ENCODE measurements at regions not wholly inside any gene's neighbourhood (a gene's known extent, or its start where the extent isn't known, plus 50 kb on each side); places are given as distances from the start of the nearest gene placed in this dataset.

DNA sequence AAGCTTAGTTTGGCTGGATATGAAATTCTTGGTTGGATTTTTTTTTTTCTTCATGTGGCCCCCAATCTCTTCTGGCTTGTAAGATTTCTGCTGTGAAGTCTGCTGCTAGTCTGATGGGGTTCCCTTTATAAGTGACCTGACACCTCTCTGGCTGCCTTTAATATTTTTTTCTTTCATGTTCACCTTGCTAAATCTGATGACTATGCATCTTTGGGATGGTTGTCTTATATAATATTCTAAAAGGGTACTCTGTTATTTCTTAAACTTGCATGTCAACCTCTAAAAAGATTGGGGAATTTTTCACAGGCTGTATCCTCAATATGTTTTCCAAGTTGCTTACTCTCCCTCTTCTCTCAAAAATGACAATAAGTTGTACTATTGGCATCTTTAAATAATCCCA, 500.0 kb downstream of the CAAP1 start:
- Histone ChIP-seq H3K27ac (no peak overlapping the region), H3K4me1 (no peaks in the 10 kb centered on the region), H3K4me3 (no peak overlapping the region), H3K9me3 (peaks cover 6 to 15% of the 10 kb centered on the region in 2 donors), H3K27me3 (no peaks in the 10 kb centered on the region), H3K36me3 (no peaks in the 10 kb centered on the region)
- DNase-seq (ENCODE audit: low spot score in 2 of 2) = no peak
- intact Hi-C loops (cut with DNase I; ENCODE audit: low total_unique reads) = no loop called here
- TF ChIP-seq, protein P1, sequence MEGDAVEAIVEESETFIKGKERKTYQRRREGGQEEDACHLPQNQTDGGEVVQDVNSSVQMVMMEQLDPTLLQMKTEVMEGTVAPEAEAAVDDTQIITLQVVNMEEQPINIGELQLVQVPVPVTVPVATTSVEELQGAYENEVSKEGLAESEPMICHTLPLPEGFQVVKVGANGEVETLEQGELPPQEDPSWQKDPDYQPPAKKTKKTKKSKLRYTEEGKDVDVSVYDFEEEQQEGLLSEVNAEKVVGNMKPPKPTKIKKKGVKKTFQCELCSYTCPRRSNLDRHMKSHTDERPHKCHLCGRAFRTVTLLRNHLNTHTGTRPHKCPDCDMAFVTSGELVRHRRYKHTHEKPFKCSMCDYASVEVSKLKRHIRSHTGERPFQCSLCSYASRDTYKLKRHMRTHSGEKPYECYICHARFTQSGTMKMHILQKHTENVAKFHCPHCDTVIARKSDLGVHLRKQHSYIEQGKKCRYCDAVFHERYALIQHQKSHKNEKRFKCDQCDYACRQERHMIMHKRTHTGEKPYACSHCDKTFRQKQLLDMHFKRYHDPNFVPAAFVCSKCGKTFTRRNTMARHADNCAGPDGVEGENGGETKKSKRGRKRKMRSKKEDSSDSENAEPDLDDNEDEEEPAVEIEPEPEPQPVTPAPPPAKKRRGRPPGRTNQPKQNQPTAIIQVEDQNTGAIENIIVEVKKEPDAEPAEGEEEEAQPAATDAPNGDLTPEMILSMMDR (IDR thresholded peaks at IDR 0.05) = no peak
- TF ChIP-seq POLR2A (IDR thresholded peaks at IDR 0.05) (no peak), POLR2AphosphoS5 (IDR thresholded peaks at IDR 0.05) (no peak)

- Histone ChIP-seq H3K27me3 (no peaks in the 10 kb centered on the region), H3K9me3 (peaks cover 6 to 15% of the 10 kb centered on the region in 2 donors), H3K27ac (no peak overlapping the region), H3K4me1 (no peaks in the 10 kb centered on the region), H3K36me3 (no peaks in the 10 kb centered on the region), H3K4me3 (no peak overlapping the region)
- no peak for DNase-seq (ENCODE audit: low spot score in 2 of 2)
- TF ChIP-seq, protein P1 (IDR thresholded peaks at IDR 0.05) = no peak
- TF ChIP-seq POLR2AphosphoS5 (IDR thresholded peaks at IDR 0.05) = no peak
- intact Hi-C loops (cut with DNase I; ENCODE audit: low total_unique reads) = no loop called here
Measured at GRCh38 chr9:26391036-26391435, 501.6 kb downstream of the CAAP1 start.

- no peak for TF ChIP-seq POLR2AphosphoS5 (IDR thresholded peaks at IDR 0.05)
- H3K9me3 ChIP-seq = peaks cover 0 to 7% of the 10 kb centered on the region in 2 donors
- intact Hi-C loops (cut with DNase I; ENCODE audit: low total_unique reads) = no loop called here
- H3K4me1 ChIP-seq = no peaks in the 10 kb centered on the region
- DNase-seq (ENCODE audit: low spot score in 2 of 2) = no peak
- no peak overlapping the region for H3K27ac ChIP-seq
- no peaks in the 10 kb centered on the region for H3K27me3 ChIP-seq
- H3K4me3 ChIP-seq = no peak overlapping the region
- H3K36me3 ChIP-seq = no peaks in the 10 kb centered on the region
Measured at GRCh38 chr9:26375448-26375847, 517.2 kb downstream of the CAAP1 start.

GRCh38 chr9:26373616-26374015, 519.0 kb downstream of the CAAP1 start:
- intact Hi-C loops (cut with DNase I; ENCODE audit: low total_unique reads) = no loop called here
- Histone ChIP-seq H3K4me3 (no peak overlapping the region), H3K4me1 (no peaks in the 10 kb centered on the region), H3K27me3 (no peaks in the 10 kb centered on the region), H3K36me3 (no peaks in the 10 kb centered on the region), H3K27ac (no peak overlapping the region), H3K9me3 (peaks cover 0 to 7% of the 10 kb centered on the region in 2 donors)
- no peak for TF ChIP-seq POLR2A (IDR thresholded peaks at IDR 0.05)
- TF ChIP-seq, protein P1 (IDR thresholded peaks at IDR 0.05) = no peak
- TF ChIP-seq POLR2AphosphoS5 (IDR thresholded peaks at IDR 0.05) = no peak
- no peak for DNase-seq (ENCODE audit: low spot score in 2 of 2)

- intact Hi-C loops (cut with DNase I; ENCODE audit: low total_unique reads) = no loop called here
- TF ChIP-seq POLR2AphosphoS5 (IDR thresholded peaks at IDR 0.05) = no peak
- TF ChIP-seq, protein P1 (IDR thresholded peaks at IDR 0.05) = no peak
- TF ChIP-seq POLR2A (IDR thresholded peaks at IDR 0.05) = no peak
- Histone ChIP-seq H3K36me3 (no peaks in the 10 kb centered on the region), H3K9me3 (no peaks in the 10 kb centered on the region), H3K27ac (no peak overlapping the region), H3K4me3 (no peak overlapping the region), H3K27me3 (no peaks in the 10 kb centered on the region), H3K4me1 (no peaks in the 10 kb centered on the region)
- DNase-seq (ENCODE audit: low spot score in 2 of 2) = no peak
Measured at GRCh38 chr9:26371236-26371635, 521.4 kb downstream of the CAAP1 start.

DNA sequence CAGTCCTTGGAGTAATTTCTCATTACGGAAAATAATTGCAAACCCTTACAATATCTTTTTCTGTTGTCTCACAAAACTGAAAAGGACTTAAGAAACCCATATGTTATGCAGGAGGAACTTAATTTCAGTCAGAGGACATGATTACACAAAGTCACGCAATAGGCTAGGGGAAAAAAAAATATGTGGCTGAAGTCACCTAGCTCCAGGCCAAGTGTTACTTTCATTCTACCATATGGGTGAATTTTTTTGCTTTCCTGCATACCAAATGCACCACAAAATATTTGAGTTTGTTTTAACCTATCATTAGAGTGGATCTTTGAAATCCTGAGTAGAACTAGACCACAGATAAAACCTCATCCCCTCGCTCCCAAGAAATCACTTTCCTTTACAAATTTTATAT, 523.5 kb downstream of the CAAP1 start:
- no peaks in the 10 kb centered on the region for H3K4me1 ChIP-seq
- TF ChIP-seq POLR2AphosphoS5 (IDR thresholded peaks at IDR 0.05) = no peak
- TF ChIP-seq POLR2A (IDR thresholded peaks at IDR 0.05) = no peak
- TF ChIP-seq, protein P1 (IDR thresholded peaks at IDR 0.05) = no peak
- DNase-seq (ENCODE audit: low spot score in 2 of 2) = no peak
- H3K4me3 ChIP-seq = no peak overlapping the region
- no peak overlapping the region for H3K27ac ChIP-seq
- H3K9me3 ChIP-seq = no peaks in the 10 kb centered on the region
- H3K36me3 ChIP-seq = no peaks in the 10 kb centered on the region
- H3K27me3 ChIP-seq = no peaks in the 10 kb centered on the region
- intact Hi-C loops (cut with DNase I; ENCODE audit: low total_unique reads) = no loop called here

All from breast epithelium (tissue), 4 donors.